ENCODE measurements at regions not wholly inside any gene's neighbourhood (a gene's known extent, or its start where the extent isn't known, plus 50 kb on each side); places are given as distances from the start of the nearest gene placed in this dataset.

GRCh38 chr13:111636804-111637203, 316.4 kb downstream of the TEX29 start:
- Mint-ChIP-seq H3K27me3 (ENCODE audit: unreplicated experiment) (peaks cover 3% of the 10 kb centered on the region), H3K36me3 (ENCODE audit: low read depth, unreplicated experiment) (no peaks in the 10 kb centered on the region), H3K4me1 (ENCODE audit: unreplicated experiment) (no peaks in the 10 kb centered on the region), H3K27ac (ENCODE audit: unreplicated experiment) (no peak overlapping the region), H3K9me3 (ENCODE audit: unreplicated experiment) (no peaks in the 10 kb centered on the region), H3K4me3 (ENCODE audit: unreplicated experiment) (no peak overlapping the region)
- no peak for TF ChIP-seq CTCF (IDR thresholded peaks at IDR 0.05; ENCODE audit: unreplicated experiment)
- DNase-seq (ENCODE audit: low spot score) = no peak

- no peaks in the 10 kb centered on the region for H3K4me1 Mint-ChIP-seq (ENCODE audit: unreplicated experiment)
- TF ChIP-seq CTCF (IDR thresholded peaks at IDR 0.05; ENCODE audit: unreplicated experiment) = no peak
- no peaks in the 10 kb centered on the region for H3K36me3 Mint-ChIP-seq (ENCODE audit: low read depth, unreplicated experiment)
- no peak overlapping the region for H3K27ac Mint-ChIP-seq (ENCODE audit: unreplicated experiment)
- peaks cover 5% of the 10 kb centered on the region for H3K27me3 Mint-ChIP-seq (ENCODE audit: unreplicated experiment)
- no peak overlapping the region for H3K4me3 Mint-ChIP-seq (ENCODE audit: unreplicated experiment)
- H3K9me3 Mint-ChIP-seq (ENCODE audit: unreplicated experiment) = no peaks in the 10 kb centered on the region
- DNase-seq (ENCODE audit: low spot score) = no peak
Observed at GRCh38 chr13:111637365-111637764, 316.9 kb downstream of the TEX29 start.

- Mint-ChIP-seq H3K27ac (ENCODE audit: unreplicated experiment) (no peak overlapping the region), H3K4me1 (ENCODE audit: unreplicated experiment) (no peaks in the 10 kb centered on the region), H3K36me3 (ENCODE audit: low read depth, unreplicated experiment) (no peaks in the 10 kb centered on the region), H3K27me3 (ENCODE audit: unreplicated experiment) (peaks cover 7% of the 10 kb centered on the region), H3K9me3 (ENCODE audit: unreplicated experiment) (no peaks in the 10 kb centered on the region), H3K4me3 (ENCODE audit: unreplicated experiment) (no peak overlapping the region)
- DNase-seq (ENCODE audit: low spot score) = no peak
- TF ChIP-seq CTCF (IDR thresholded peaks at IDR 0.05; ENCODE audit: unreplicated experiment) = no peak
Observed at GRCh38 chr13:111638233-111638632, 317.8 kb downstream of the TEX29 start.

- Mint-ChIP-seq H3K4me3 (ENCODE audit: unreplicated experiment) (no peak overlapping the region), H3K9me3 (ENCODE audit: unreplicated experiment) (no peaks in the 10 kb centered on the region), H3K4me1 (ENCODE audit: unreplicated experiment) (no peaks in the 10 kb centered on the region), H3K27me3 (ENCODE audit: unreplicated experiment) (peaks cover 7% of the 10 kb centered on the region), H3K36me3 (ENCODE audit: low read depth, unreplicated experiment) (no peaks in the 10 kb centered on the region), H3K27ac (ENCODE audit: unreplicated experiment) (no peak overlapping the region)
- no peak for DNase-seq (ENCODE audit: low spot score)
- no peak for TF ChIP-seq CTCF (IDR thresholded peaks at IDR 0.05; ENCODE audit: unreplicated experiment)
Observed at GRCh38 chr13:111639196-111639705, 318.8 kb downstream of the TEX29 start.

- H3K27ac Mint-ChIP-seq (ENCODE audit: unreplicated experiment) = no peak overlapping the region
Observed at GRCh38 chr13:111640006-111640405, 319.6 kb downstream of the TEX29 start.

More at GRCh38 chr13:111640006-111640405, 319.6 kb downstream of the TEX29 start:
- TF ChIP-seq CTCF (IDR thresholded peaks at IDR 0.05; ENCODE audit: unreplicated experiment) = no peak
- Mint-ChIP-seq H3K4me1 (ENCODE audit: unreplicated experiment) (no peaks in the 10 kb centered on the region), H3K4me3 (ENCODE audit: unreplicated experiment) (no peak overlapping the region), H3K27me3 (ENCODE audit: unreplicated experiment) (peaks cover 7% of the 10 kb centered on the region), H3K9me3 (ENCODE audit: unreplicated experiment) (no peaks in the 10 kb centered on the region), H3K36me3 (ENCODE audit: low read depth, unreplicated experiment) (no peaks in the 10 kb centered on the region)
- no peak for DNase-seq (ENCODE audit: low spot score)
